Kidney epithelial cell (primary cell): ENCODE measurements at regions not wholly inside any gene's neighbourhood (a gene's known extent, or its start where the extent isn't known, plus 50 kb on each side); places are given as distances from the start of the nearest gene placed in this dataset.
"Not testable (repeated sequence)": the region's sequence is repeated elsewhere in the genome, so short reads cannot be mapped to it uniquely, and the experiment has no call there.

Experiments used
- DNase-seq: peaks from one replicate; pipeline ENCODE4 v3.0.0-alpha.2; 2010; ENCODE audit warnings: low read depth
- H3K27me3 ChIP-seq: 2 replicates; pipeline ENCODE4 v1.6.0; 2011; ENCODE audit warnings: low read length; ENCODE audit not compliant: control insufficient read depth, insufficient read depth
- H3K36me3 ChIP-seq: 2 replicates; pipeline ENCODE4 v1.5.1; 2011; ENCODE audit warnings: low read length; ENCODE audit not compliant: control insufficient read depth, insufficient read depth
- H3K4me3 ChIP-seq: 2 replicates; pipeline ENCODE4 v1.5.1; 2011; ENCODE audit warnings: low read depth, mild to moderate bottlenecking, control low read depth, low read length
- TF ChIP-seq, protein P1 (sequence below): IDR thresholded peaks from 2 replicates; pipeline ENCODE4 v1.5.1; 2011; ENCODE audit warnings: mild to moderate bottlenecking, moderate library complexity, low read length, control low read depth, inconsistent platforms; ENCODE audit not compliant: insufficient read depth, poor library complexity, severe bottlenecking

DNA sequence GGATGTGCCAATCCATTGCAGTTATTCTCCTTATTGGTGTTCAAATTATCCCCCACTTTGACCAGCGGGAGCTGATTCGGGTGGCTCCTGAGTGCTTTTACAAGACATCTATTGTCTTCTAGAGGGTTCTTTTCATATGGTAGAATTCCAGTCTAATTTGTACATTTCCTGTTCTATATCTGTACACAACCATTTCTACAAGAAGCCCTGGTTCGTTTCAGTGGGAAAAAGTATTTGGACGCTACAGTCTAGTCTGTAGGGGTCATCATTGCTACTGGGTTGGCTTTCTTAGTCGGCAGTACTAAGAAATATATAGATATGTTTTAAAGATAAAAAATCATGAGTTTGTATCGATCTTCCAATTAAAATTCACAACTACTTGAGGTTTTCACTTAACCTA is 262.6 kb downstream of the MAP2K6 start:
- TF ChIP-seq, protein P1, sequence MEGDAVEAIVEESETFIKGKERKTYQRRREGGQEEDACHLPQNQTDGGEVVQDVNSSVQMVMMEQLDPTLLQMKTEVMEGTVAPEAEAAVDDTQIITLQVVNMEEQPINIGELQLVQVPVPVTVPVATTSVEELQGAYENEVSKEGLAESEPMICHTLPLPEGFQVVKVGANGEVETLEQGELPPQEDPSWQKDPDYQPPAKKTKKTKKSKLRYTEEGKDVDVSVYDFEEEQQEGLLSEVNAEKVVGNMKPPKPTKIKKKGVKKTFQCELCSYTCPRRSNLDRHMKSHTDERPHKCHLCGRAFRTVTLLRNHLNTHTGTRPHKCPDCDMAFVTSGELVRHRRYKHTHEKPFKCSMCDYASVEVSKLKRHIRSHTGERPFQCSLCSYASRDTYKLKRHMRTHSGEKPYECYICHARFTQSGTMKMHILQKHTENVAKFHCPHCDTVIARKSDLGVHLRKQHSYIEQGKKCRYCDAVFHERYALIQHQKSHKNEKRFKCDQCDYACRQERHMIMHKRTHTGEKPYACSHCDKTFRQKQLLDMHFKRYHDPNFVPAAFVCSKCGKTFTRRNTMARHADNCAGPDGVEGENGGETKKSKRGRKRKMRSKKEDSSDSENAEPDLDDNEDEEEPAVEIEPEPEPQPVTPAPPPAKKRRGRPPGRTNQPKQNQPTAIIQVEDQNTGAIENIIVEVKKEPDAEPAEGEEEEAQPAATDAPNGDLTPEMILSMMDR = no peak
- DNase-seq = no peak
- Histone ChIP-seq H3K27me3 (no peaks in the 10 kb centered on the region), H3K36me3 (no peaks in the 10 kb centered on the region), H3K4me3 (no peak overlapping the region)

DNA sequence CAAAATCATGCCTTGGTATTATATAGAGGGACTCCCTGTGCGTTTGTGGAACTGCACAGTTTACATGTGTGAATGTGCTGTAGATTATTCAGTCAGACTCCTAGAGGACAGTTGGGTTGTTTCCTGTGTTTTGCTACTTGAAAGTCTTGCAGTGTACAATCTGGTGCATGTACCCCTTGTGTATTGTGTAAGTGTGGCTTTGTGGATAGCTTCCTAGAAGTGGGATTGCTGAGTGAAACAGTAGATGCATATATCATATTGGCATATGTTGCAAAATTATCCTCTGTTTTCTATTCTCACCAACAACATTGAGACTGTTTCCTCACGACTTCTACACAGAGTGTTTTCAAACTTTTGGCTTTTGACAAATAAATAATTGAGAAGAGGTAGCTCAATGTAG is 263.7 kb downstream of the MAP2K6 start:
- TF ChIP-seq, protein P1 = no peak
- no peak for DNase-seq
- Histone ChIP-seq H3K27me3 (no peaks in the 10 kb centered on the region), H3K36me3 (no peaks in the 10 kb centered on the region), H3K4me3 (no peak overlapping the region)

DNA sequence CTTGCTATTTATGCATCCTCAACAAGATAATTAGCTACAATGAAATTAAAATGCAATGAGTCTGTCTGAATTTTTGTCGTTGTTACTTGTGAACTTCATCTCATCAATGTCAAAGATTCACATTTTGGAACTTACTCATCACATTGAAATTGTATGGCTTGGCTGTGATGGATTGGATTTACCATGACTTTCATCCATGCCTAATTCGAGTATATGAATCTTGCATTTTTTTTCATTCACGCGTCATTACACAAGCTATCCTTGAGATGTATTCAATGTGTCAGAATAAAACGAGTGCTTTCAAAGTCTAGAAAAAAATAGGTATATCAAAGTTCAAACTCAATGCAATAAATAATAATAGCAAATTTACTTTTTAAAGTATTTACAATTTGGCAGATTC is 265.3 kb downstream of the MAP2K6 start:
- Histone ChIP-seq H3K4me3 (no peak overlapping the region), H3K27me3 (no peaks in the 10 kb centered on the region), H3K36me3 (no peaks in the 10 kb centered on the region)
- no peak for DNase-seq
- TF ChIP-seq, protein P1 = no peak

DNA sequence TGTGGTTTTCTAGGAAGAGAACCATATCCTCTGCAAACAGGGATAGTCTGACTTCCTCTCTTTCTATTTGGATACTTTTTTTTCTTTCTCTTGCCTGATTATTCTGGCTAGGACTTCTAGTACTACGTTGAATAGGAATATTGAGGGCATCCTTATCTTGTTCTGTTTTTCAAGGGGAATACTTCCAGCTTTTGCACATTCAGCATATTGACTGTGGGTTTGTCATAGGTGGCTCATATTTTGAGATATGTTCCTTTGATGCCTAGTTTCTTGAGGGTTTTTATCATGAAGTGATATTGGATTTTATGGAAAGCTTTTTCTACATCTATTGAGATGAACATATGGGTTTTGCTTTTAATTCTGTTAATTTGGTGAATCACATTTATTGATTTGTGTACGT is 269.8 kb downstream of the MAP2K6 start:
- Histone ChIP-seq H3K27me3 (no peaks in the 10 kb centered on the region), H3K36me3 (no peaks in the 10 kb centered on the region), H3K4me3 (no peak overlapping the region)
- TF ChIP-seq, protein P1 = no peak
- DNase-seq = no peak

DNA sequence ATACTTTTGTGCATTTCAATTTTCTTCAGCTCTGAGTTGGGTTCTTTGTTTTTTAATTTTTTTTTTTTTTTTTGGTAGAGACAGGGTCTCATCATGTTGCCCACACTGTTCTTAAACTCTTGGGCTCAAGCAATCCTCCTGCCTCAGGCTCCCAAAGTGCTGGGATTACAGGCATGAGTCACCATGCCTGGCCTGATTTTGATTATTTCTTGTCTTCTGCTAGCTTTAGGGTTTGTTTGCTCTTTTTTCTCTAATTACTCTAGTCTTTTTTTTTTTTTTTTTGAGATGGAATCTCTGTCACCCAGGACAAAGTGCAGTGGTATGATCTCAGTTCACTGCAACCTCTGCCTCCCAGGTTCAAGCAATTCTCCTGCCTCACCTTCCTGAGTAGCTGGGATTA is 270.7 kb downstream of the MAP2K6 start:
- H3K4me3 ChIP-seq, H3K27me3 ChIP-seq, DNase-seq, H3K36me3 ChIP-seq: not testable (repeated sequence)

DNA sequence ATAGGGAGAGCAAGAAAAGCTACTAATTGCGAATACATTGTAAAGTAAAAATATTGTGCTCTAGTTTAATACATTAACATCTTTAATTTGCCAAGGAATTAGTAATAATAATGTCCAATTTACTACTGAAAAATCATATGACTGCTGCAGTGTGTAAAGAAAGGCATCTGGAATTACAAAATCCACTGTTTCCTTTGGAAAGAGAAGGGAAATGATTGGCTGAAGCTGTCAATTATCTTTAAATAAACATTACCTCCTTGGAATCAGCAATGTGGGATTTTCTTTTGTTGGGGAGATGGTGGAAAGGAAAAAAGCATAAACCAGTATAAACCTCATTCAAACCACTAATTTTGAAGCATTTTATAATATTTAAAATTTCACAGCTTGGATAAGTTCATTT is 276.0 kb downstream of the MAP2K6 start:
- no peak for DNase-seq
- TF ChIP-seq, protein P1 = no peak
- no peak overlapping the region for H3K4me3 ChIP-seq
- H3K27me3 ChIP-seq = no peaks in the 10 kb centered on the region
- H3K36me3 ChIP-seq = no peaks in the 10 kb centered on the region
